ENCODE measurements at regions not wholly inside any gene's neighbourhood (a gene's known extent, or its start where the extent isn't known, plus 50 kb on each side); places are given as distances from the start of the nearest gene placed in this dataset.

DNA sequence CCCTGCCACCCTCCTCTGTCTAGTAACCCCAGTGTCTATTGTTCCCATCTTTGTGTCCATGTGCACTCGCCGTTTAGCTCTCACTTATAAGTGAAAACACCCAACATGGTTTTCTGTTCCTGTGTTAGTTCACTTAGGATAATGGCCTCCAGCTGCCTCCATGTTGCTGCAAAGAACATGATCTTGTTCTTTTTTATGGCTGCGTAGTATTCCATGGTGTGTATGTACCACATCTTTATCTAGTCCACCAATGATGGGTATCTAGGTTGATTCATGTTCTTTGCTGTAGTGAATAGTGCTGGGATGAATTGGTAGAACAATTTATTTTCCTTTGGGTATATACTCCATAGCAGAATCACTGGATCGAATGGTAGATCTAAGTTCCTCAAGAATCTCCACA, 51.0 kb upstream of the RFLNA start (continued):
- TF ChIP-seq, protein P1, sequence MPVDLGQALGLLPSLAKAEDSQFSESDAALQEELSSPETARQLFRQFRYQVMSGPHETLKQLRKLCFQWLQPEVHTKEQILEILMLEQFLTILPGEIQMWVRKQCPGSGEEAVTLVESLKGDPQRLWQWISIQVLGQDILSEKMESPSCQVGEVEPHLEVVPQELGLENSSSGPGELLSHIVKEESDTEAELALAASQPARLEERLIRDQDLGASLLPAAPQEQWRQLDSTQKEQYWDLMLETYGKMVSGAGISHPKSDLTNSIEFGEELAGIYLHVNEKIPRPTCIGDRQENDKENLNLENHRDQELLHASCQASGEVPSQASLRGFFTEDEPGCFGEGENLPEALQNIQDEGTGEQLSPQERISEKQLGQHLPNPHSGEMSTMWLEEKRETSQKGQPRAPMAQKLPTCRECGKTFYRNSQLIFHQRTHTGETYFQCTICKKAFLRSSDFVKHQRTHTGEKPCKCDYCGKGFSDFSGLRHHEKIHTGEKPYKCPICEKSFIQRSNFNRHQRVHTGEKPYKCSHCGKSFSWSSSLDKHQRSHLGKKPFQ (CRISPR knock-in tag; IDR thresholded peaks at IDR 0.05; ENCODE audit: insufficient replicate concordance) = no peak
- TF ChIP-seq ZSCAN31 (CRISPR knock-in tag; IDR thresholded peaks at IDR 0.05; ENCODE audit: low read depth) (no peak), TCF12 (IDR thresholded peaks at IDR 0.05) (no peak), TCF12 (CRISPR knock-in tag; IDR thresholded peaks at IDR 0.05) (no peak), RFX3 (CRISPR knock-in tag; IDR thresholded peaks at IDR 0.05) (no peak)
